ENCODE measurements at regions not wholly inside any gene's neighbourhood (a gene's known extent, or its start where the extent isn't known, plus 50 kb on each side); places are given as distances from the start of the nearest gene placed in this dataset.

DNA sequence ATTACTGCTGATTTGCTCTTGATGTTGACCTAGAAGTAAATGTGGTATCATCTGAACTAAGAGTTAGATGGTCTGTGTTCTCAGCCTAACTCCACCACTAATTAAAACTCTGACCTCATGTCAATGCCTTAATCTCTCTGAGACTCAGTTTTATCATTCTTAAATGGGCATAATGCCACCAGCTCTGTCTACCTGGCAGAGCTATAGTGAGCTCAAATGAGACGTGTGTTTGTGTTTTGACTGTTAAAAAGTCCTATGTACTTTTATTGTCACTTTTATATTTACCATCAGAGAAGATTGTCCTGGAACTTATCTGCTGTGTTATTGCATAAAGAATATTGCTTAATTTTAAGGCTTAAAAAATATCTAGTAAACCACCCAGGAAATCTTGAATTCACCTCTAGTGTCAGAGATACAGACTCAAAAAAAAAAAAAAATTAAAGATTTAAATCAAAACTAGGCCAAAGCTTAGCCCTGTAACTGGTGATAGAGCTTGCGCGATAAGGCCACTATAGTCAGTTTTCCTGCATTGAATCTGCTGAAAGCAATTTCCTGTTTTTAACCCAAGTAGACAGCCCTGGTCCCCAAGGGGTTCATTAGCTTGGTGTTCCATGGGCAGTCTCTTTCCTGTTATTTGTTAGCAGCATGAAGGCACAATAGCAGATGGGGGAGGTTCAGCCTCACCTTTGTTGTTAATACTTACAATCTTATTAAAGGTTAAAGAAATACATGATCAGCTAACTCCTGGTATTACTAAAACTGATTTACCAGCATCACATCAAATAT is 261.8 kb downstream of the ATP23 start:
- no peak for DNase-seq

DNA sequence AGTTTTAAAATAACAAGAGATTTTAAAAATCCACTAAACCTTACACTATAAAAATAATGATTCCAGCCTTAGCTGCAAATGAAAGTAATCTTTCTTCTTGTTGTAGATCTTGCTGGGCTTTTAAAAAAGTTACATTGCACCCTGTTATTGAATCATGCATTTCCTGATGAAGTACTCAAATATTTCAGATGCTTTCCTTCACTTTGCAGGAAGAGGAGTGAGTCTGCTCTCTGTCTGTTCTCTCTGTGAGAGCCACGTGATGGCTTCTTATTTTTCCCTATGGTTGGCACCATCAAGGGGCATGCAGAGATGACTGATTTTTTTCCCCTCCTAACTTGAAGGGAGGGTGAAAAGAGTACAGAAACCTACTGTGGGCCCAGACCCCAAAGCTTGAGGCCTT is 262.7 kb downstream of the ATP23 start:
- no peak for DNase-seq

GRCh38 chr12:58206876-58207275 is 265.5 kb downstream of the ATP23 start:
- no peak for DNase-seq

- no peak for DNase-seq
Observed at GRCh38 chr12:58211211-58211610, 269.8 kb downstream of the ATP23 start.

DNA sequence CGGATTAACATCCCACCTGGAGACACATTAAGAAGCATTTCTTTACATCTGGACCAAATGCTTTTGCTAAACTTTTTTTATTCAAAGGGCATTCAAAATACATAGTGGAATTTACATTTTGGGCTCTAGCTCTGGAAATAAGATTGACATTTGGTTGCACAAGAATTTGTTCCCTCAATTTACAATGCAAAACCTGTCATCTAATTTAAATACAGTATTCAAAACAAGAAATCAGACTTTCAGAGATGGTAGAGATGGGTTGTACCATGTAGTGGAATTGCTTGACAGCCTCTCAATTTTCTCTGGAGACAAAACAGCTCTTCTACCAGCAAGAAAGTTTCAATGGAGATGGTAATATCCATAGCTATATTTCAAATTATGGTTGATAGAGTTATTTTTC is 275.8 kb downstream of the ATP23 start:
- DNase-seq: no peak

DNA sequence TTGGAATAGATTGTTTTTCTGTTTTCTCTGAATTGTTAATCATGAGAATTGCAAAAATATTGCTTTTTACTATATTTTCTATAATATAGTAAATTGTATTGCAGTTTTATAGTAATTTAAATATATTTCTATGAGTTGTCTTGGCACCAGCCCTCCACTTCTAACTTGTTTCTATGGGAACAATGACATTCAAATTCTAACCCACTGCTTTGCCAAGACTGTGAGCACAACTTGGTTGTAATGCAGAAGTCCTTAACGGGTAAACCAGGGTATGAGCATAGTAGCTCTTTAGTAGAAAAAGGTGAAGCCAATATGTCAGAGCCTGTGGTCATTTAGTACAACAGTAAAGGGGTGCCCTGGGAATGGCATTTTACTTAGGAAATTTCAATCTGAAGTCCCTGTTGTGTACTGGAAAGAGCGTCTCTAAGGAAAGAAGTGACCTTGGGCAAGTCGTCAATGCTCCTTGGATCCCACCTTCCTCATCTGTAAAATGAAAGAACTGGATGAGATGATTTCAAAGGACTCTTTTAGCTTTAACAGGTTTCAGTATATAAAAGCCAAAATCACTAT is 283.3 kb downstream of the ATP23 start:
- no peak for DNase-seq

- DNase-seq: no peak
Observed at GRCh38 chr12:58225203-58225877, 284.0 kb downstream of the ATP23 start.

DNA sequence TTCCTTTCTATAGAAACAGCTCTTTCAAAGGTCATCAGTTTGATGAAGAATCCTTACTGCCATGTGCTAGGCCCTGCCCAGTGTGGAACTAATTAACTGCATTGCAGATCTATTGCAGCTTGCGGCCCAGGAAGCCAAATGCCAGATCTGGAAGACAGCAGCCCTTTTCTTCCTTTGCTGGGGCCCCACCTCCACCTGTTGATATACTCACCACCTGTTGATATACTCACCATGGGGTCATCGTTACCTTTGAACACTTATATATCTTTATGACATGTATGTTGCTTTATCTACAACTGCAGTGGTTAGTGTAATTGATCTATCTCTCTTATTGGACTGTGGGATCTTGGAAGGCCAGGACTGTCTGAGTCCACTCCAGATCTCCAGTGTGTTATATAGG is 292.5 kb downstream of the ATP23 start:
- no peak for DNase-seq

DNA sequence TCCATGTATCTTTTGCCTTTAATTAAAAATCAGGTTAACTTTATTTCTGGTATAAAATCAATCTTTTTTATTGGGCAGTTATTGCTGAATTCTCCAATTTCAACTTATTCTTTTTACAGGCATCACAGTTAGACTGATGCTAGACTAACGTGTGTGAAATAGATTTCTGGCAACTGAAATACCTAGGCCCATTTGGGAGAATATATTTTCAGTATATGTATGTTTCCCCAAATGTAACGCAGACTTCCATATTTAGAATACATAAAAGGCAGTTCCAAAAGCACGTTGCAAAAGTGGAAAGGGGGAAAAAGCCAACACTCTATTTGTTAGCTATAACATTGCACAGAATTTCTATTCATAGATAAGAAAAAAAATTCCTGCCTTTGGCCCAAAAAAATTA is 297.0 kb downstream of the ATP23 start:
- no peak for DNase-seq

- no peak for DNase-seq
Observed at GRCh38 chr12:58241099-58241498, 299.7 kb downstream of the ATP23 start.

- DNase-seq: no peak
Observed at GRCh38 chr12:58242796-58243630, 301.6 kb downstream of the ATP23 start.

DNA sequence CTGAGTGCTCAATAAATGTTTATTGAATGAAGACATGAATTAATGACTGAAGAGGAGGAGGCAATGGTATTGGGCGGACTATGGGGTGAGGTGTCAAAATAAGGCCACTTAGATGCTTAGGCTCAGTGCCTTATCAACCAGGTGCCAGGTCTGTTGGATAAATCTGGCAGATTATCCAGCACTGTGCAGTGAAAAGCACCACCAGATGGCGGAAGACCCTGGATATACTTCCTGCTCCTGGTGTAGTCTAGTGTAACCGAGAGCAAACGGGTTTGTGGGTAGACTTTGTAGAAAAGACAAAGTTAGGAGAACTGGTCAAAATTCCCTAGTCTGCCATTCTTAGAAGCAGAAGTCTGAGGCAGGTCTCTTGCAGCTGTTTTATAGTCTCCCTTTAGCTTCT is 306.3 kb downstream of the ATP23 start:
- DNase-seq: no peak

DNA sequence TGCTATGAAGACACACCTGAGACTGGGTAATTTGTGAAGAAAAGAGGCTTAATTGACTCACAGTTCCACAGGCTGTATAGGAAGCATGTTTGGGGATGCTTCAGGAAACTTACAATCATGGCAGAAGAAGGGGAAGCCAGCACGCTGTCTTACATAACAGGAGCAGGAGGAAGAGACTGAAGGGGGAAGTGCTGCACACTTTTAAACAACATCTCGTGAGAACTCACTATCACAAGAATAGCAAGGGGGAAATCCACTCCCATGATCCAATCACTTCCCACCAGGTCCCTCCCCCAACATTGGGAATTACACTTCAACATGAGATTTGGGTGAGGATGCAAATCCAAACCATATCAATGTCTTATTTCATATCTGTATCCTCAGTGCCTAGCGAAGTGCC is 307.2 kb downstream of the ATP23 start:
- DNase-seq: no peak

DNA sequence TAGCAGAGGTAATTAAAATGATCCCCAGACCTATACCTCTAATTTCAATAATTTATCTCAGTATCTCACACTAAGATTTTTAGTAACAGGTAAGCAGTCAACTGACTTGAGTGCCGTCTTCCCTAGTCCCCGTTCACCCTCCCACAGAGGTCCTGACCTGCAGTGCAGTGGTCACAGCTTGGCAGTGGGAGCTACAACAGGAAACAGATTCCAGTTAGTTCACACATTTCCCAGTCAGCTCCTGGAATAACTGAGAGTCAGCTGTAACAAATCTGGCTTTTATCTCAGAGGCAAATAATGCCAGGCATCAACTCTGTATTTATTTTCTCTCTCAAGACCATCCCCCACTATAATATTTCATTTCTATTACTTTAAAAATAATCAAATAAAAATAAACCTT is 308.2 kb downstream of the ATP23 start:
- DNase-seq: no peak

- no peak for DNase-seq
Observed at GRCh38 chr12:58250077-58250476, 308.7 kb downstream of the ATP23 start.

DNA sequence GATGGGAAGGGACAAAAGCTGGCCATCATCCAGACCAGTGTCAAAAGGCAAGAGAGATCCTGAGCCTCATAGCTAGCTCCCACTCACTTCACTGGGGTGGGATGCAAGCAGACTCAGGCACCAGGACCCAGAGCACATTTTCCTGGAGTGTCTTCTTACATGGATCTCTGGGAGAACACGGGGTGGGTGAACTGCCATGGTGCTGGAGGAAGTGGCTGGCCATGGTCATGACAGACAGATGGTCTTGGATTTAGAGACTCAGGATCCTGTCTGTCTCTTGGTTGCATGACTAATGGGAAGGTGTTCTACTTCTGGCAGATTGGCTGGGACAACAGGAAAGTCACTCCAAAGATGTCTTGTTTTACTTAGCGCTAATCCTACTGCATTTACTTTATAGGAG is 311.5 kb downstream of the ATP23 start:
- no peak for DNase-seq

DNA sequence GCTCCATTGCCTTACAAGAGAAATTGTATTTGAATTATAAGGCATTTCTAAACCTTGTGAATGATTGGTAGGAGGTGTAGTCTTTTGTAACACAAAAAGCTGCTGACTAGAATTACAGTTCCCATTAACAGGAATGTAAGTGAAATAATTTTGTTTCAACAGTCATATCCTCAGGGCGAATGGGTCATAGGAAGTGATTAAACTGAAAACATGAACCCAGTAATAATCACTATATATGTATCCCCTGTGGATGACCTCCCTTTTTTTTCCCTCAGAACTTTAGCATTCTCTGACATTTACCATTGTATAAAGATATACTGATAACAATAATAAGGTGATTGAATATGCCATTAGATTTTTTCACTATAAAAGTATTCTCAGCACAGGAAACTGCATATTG is 312.3 kb downstream of the ATP23 start:
- no peak for DNase-seq

DNA sequence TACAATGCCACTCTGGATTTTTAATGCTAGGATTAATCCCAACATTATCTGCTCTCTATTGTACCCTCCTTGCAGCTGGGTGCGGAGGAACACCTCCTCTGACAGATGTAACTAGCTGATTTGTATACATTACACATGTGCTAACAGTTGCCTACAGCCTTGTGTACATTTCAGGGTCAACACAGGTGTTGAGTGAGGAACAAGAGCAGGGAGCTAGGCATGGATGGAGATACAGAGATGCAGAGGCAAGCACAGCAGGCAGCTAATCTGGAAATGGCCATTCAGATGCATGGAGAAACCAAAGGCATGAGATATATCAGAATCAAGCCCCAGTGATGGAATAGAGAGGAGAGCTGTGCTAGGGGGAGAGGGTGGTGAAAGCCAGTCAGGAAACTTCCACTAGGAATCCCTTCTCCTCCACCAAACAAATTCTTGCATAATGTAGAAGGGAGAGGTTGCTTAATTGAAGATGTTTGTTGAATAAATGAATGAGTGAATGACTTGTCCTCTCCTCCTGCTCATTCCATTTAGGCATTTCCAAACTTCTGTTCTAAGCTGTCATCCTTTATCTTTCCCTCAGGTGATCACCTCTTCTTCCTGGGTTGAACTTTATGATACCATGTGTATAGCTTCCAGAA is 313.2 kb downstream of the ATP23 start:
- no peak for DNase-seq

DNA sequence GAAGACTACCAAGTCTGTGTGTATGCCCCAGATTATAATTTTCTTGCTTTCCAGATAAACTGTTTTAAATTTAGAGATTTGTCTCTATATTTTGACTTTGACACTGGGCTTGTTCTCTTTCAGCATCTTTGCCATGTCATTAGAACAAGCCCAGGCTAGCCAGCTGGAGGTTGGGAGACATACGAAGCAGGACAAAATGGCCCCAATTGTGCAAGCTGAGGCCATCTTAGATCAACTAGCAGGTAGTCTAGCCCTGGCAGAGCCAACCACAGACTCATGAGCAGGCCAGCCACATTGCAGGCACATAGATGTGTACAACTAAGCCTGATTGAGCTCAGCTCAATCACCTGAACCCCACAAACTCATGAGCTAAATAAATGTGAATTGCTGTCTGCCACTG is 321.4 kb downstream of the ATP23 start:
- no peak for DNase-seq

- no peak for DNase-seq
Observed at GRCh38 chr12:58263816-58264215, 322.4 kb downstream of the ATP23 start.

DNA sequence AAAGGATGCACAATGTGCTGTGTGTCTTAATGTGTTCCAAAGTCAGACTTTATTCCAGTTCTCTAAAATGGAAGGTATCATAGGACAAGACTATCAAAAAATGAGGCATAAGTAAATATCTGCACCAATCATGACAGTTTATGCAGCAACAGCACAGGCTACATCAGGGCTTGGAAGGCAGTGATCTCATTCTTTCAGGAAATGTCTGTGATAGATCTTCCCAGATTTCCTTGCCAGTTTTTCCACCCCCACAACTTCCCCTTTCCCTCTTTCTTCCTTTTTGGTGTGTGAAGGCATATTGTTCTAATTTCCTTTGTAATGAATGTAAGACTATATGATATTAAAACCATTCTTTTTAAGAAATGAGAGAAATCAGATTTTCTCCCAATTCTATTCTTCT is 326.7 kb downstream of the ATP23 start:
- no peak for DNase-seq

DNA sequence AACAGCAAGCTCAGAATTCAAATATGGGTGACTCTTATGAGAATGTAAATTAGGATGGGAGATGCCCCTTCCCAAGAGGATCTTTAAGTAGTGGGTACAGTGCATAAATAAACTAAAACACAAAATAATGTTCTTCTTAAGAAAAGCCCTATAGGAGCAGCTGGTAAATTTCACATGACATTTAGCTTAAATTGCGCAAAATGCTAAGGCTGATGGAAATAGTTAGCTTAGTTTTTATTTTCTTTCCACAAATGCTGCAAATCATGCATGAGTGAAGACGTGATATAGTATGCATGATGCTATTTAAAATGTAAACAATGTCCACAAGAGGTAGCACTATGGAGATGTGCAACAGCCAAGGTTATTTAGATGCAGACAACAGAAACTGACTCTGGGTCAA is 328.1 kb downstream of the ATP23 start:
- DNase-seq: no peak
